ENCODE measurements at regions not wholly inside any gene's neighbourhood (a gene's known extent, or its start where the extent isn't known, plus 50 kb on each side); places are given as distances from the start of the nearest gene placed in this dataset.

- Histone ChIP-seq H3K36me3 (replicated peaks in 1 of 2) (no peaks in the 10 kb centered on the region), H3K9me3 (replicated peaks in 1 of 3) (no peaks in the 10 kb centered on the region), H3K4me1 (replicated peaks in 1 of 2) (no peaks in the 10 kb centered on the region), H3K4me3 (no peak overlapping the region), H3K27me3 (no peaks in the 10 kb centered on the region), H3K27ac (no peak overlapping the region)
- TF ChIP-seq CTCF (IDR thresholded peaks at IDR 0.05) (no peak), POLR2A (IDR thresholded peaks at IDR 0.05) (no peak)
- intact Hi-C loops (cut with DNase I) = no loop called here
- no peak for DNase-seq
- WGBS, 4 donors = 22 to 37% (median 35%) methylated on average over 2 of the region's 2 CpGs
Observed at GRCh38 chr3:104816008-104816407, 550.7 kb upstream of the ALCAM start.

GRCh38 chr3:104816716-104817115 lies 550.0 kb upstream of the ALCAM start:
- 74 to 87% (median 83%) methylated on average over 1 of the region's 1 CpG for WGBS, 4 donors
- no peaks in the 10 kb centered on the region for H3K36me3 ChIP-seq (replicated peaks in 1 of 2)
- H3K4me1 ChIP-seq (replicated peaks in 1 of 2) = no peaks in the 10 kb centered on the region
- H3K27ac ChIP-seq = no peak overlapping the region
- no peaks in the 10 kb centered on the region for H3K27me3 ChIP-seq
- H3K9me3 ChIP-seq (replicated peaks in 1 of 3) = no peaks in the 10 kb centered on the region
- no peak for DNase-seq
- TF ChIP-seq CTCF (IDR thresholded peaks at IDR 0.05) (no peak), POLR2A (IDR thresholded peaks at IDR 0.05) (no peak)
- H3K4me3 ChIP-seq = no peak overlapping the region
- intact Hi-C loops (cut with DNase I) = no loop called here

- 46 to 49% (median 47%) methylated on average over 2 of the region's 2 CpGs for WGBS, 4 donors
Observed at GRCh38 chr3:104819333-104819732, 547.4 kb upstream of the ALCAM start.

GRCh38 chr3:104820959-104821358 lies 545.8 kb upstream of the ALCAM start:
- DNase-seq = no peak
- 81 to 91% (median 87%) methylated on average over 1 of the region's 1 CpG for WGBS, 4 donors
- no peaks in the 10 kb centered on the region for H3K36me3 ChIP-seq (replicated peaks in 1 of 2)
- no peaks in the 10 kb centered on the region for H3K9me3 ChIP-seq (replicated peaks in 1 of 3)
- TF ChIP-seq CTCF (IDR thresholded peaks at IDR 0.05) (no peak), POLR2A (IDR thresholded peaks at IDR 0.05) (no peak)
- H3K4me3 ChIP-seq = no peak overlapping the region
- intact Hi-C loops (cut with DNase I) = no loop called here
- H3K27ac ChIP-seq = no peak overlapping the region
- no peaks in the 10 kb centered on the region for H3K4me1 ChIP-seq (replicated peaks in 1 of 2)
- H3K27me3 ChIP-seq = no peaks in the 10 kb centered on the region

More at GRCh38 chr3:104819333-104819732, 547.4 kb upstream of the ALCAM start:
- Histone ChIP-seq H3K27me3 (no peaks in the 10 kb centered on the region), H3K36me3 (replicated peaks in 1 of 2) (no peaks in the 10 kb centered on the region), H3K4me1 (replicated peaks in 1 of 2) (no peaks in the 10 kb centered on the region), H3K9me3 (replicated peaks in 1 of 3) (no peaks in the 10 kb centered on the region), H3K27ac (no peak overlapping the region), H3K4me3 (no peak overlapping the region)
- TF ChIP-seq POLR2A (IDR thresholded peaks at IDR 0.05) = no peak
- TF ChIP-seq CTCF (IDR thresholded peaks at IDR 0.05) = no peak
- DNase-seq = no peak
- intact Hi-C loops (cut with DNase I) = no loop called here
